ENCODE measurements at regions not wholly inside any gene's neighbourhood (a gene's known extent, or its start where the extent isn't known, plus 50 kb on each side); places are given as distances from the start of the nearest gene placed in this dataset.
"Not testable (repeated sequence)": the region's sequence is repeated elsewhere in the genome, so short reads cannot be mapped to it uniquely, and the experiment has no call there.

- H3K27ac ChIP-seq: no peak overlapping the region
- TF ChIP-seq CTCF (IDR thresholded peaks at IDR 0.05) (no peak), ZFX (IDR thresholded peaks at IDR 0.05; ENCODE audit: borderline replicate concordance) (no peak)
Observed at GRCh38 chrX:84747516-84747915, 245.3 kb upstream of the HDX start.

- H3K27ac ChIP-seq: no peak overlapping the region
- TF ChIP-seq ZFX (IDR thresholded peaks at IDR 0.05; ENCODE audit: borderline replicate concordance) (no peak), CTCF (IDR thresholded peaks at IDR 0.05) (no peak)
Observed at GRCh38 chrX:84748965-84749656, 246.9 kb upstream of the HDX start.

- no peak for TF ChIP-seq CTCF (IDR thresholded peaks at IDR 0.05)
- TF ChIP-seq ZFX (IDR thresholded peaks at IDR 0.05; ENCODE audit: borderline replicate concordance): no peak
- no peak overlapping the region for H3K27ac ChIP-seq
Observed at GRCh38 chrX:84760560-84760959, 243.1 kb upstream of the APOOL start.

- TF ChIP-seq ZFX (IDR thresholded peaks at IDR 0.05; ENCODE audit: borderline replicate concordance) (no peak), CTCF (IDR thresholded peaks at IDR 0.05) (no peak)
- H3K27ac ChIP-seq: no peak overlapping the region
Observed at GRCh38 chrX:84796321-84796720, 207.4 kb upstream of the APOOL start.

GRCh38 chrX:84830836-84831235, 172.8 kb upstream of the APOOL start:
- no peak for TF ChIP-seq CTCF (IDR thresholded peaks at IDR 0.05)
- TF ChIP-seq ZFX (IDR thresholded peaks at IDR 0.05; ENCODE audit: borderline replicate concordance): no peak
- no peak overlapping the region for H3K27ac ChIP-seq

GRCh38 chrX:84846541-84846940, 157.1 kb upstream of the APOOL start:
- H3K27ac ChIP-seq: not testable (repeated sequence)

GRCh38 chrX:84851183-84851582, 152.5 kb upstream of the APOOL start:
- not testable (repeated sequence) for H3K27ac ChIP-seq

GRCh38 chrX:84856791-84857190, 146.9 kb upstream of the APOOL start:
- H3K27ac ChIP-seq: not testable (repeated sequence)

GRCh38 chrX:84858771-84859170, 144.9 kb upstream of the APOOL start:
- H3K27ac ChIP-seq: not testable (repeated sequence)

- no peak overlapping the region for H3K27ac ChIP-seq
- TF ChIP-seq ZFX (IDR thresholded peaks at IDR 0.05; ENCODE audit: borderline replicate concordance): no peak
- no peak for TF ChIP-seq CTCF (IDR thresholded peaks at IDR 0.05)
Observed at GRCh38 chrX:84865113-84865512, 138.6 kb upstream of the APOOL start.

GRCh38 chrX:84870281-84870680, 133.4 kb upstream of the APOOL start:
- H3K27ac ChIP-seq: not testable (repeated sequence)

- not testable (repeated sequence) for H3K27ac ChIP-seq
Observed at GRCh38 chrX:84872160-84872771, 131.4 kb upstream of the APOOL start.

Measured in 22Rv1 (cell line).